HL-60 (cell line): ENCODE measurements at regions not wholly inside any gene's neighbourhood (a gene's known extent, or its start where the extent isn't known, plus 50 kb on each side); places are given as distances from the start of the nearest gene placed in this dataset.

Source experiments
- DNase-seq, 2 experiments: peaks; one replicate each; pipeline ENCODE4 v3.0.0-alpha.2; 2010 to 2020; ENCODE audit warnings: low read depth in 1 of 2, low spot score in 1 of 2
- H3K27ac ChIP-seq: fragments of 250-450 bp; sonication (Bioruptor Pico); replicated peaks from 2 replicates; pipeline ENCODE4 v1.5.1; 2020; ENCODE audit warnings: mild to moderate bottlenecking, moderate library complexity
- H3K27me3 ChIP-seq: fragments of 250-450 bp; sonication (Bioruptor Pico); 2 replicates; pipeline ENCODE4 v1.5.1; 2021; ENCODE audit warnings: mild to moderate bottlenecking, moderate library complexity; ENCODE audit not compliant: insufficient read depth, poor library complexity, severe bottlenecking
- H3K4me3 ChIP-seq: replicated peaks from 2 replicates; pipeline ENCODE4 v1.5.1; 2011; ENCODE audit warnings: mild to moderate bottlenecking, control low read depth, low read length; ENCODE audit not compliant: insufficient read depth
- CTCF ChIP-seq: IDR thresholded peaks from one replicate; pipeline ENCODE4 v1.5.1; 2011; ENCODE audit warnings: low read length, control low read depth, inconsistent platforms; ENCODE audit not compliant: insufficient read depth
- GABPA ChIP-seq: IDR thresholded peaks from 2 replicates; pipeline ENCODE4 v1.6.1; 2012; ENCODE audit warnings: low read depth
- POLR2AphosphoS5 ChIP-seq: IDR thresholded peaks from 2 replicates; pipeline ENCODE4 v1.6.1; 2012; ENCODE audit warnings: low read depth
- REST ChIP-seq: IDR thresholded peaks from 2 replicates; pipeline ENCODE4 v1.6.1; 2012; ENCODE audit warnings: low read depth; ENCODE audit not compliant: insufficient replicate concordance
- SPI1 ChIP-seq: IDR thresholded peaks from 2 replicates; pipeline ENCODE4 v1.6.1; 2012; ENCODE audit warnings: low read depth, mild to moderate bottlenecking, borderline replicate concordance

- TF ChIP-seq POLR2AphosphoS5 (no peak), SPI1 (no peak), REST (no peak), GABPA (no peak), CTCF (no peak)
Measured at GRCh38 chr6:50586331-50586675, 127.0 kb upstream of the TFAP2D start.

GRCh38 chr6:50589751-50590470, 123.4 kb upstream of the TFAP2D start:
- no peak for TF ChIP-seq GABPA
- Histone ChIP-seq H3K4me3 (no peak overlapping the region), H3K27me3 (no peaks in the 10 kb centered on the region), H3K27ac (no peak overlapping the region)
- DNase-seq = no peak

More at GRCh38 chr6:50586331-50586675, 127.0 kb upstream of the TFAP2D start:
- no peak overlapping the region for H3K27ac ChIP-seq
- DNase-seq = no peak
- no peaks in the 10 kb centered on the region for H3K27me3 ChIP-seq
- H3K4me3 ChIP-seq = no peak overlapping the region

- no peaks in the 10 kb centered on the region for H3K27me3 ChIP-seq
- no peak for TF ChIP-seq POLR2AphosphoS5
- no peak for TF ChIP-seq SPI1
- no peak for TF ChIP-seq GABPA
- TF ChIP-seq CTCF = no peak
- no peak for TF ChIP-seq REST
- H3K27ac ChIP-seq = no peak overlapping the region
- DNase-seq = no peak
- no peak overlapping the region for H3K4me3 ChIP-seq
Measured at GRCh38 chr6:50591135-50591534, 122.2 kb upstream of the TFAP2D start.

- no peaks in the 10 kb centered on the region for H3K27me3 ChIP-seq
- H3K27ac ChIP-seq = no peak overlapping the region
- TF ChIP-seq CTCF (no peak), POLR2AphosphoS5 (no peak), GABPA (no peak), SPI1 (no peak)
- no peak for DNase-seq
- H3K4me3 ChIP-seq = no peak overlapping the region
Measured at GRCh38 chr6:50600280-50600679, 113.0 kb upstream of the TFAP2D start.
